Stimulated activated CD4-positive, alpha-beta T cell treated with anti-CD3 and anti-CD28 coated beads, TNF-alpha, amount 100 ng/mL, for 1 hour (primary cell): ENCODE measurements at regions not wholly inside any gene's neighbourhood (a gene's known extent, or its start where the extent isn't known, plus 50 kb on each side); places are given as distances from the start of the nearest gene placed in this dataset.

Experiments
- DNase-seq, 3 donors: peaks; one replicate each; pipeline ENCODE4 v3.0.0-alpha.2; 2020; ENCODE audit warnings: low read depth in 3 of 3, low spot score in 1 of 3

- DNase-seq: no peak
These were observed 178.0 kb downstream of the PRDM2 start for GRCh38 chr1:13878021-13878420.

- no peak for DNase-seq
These were observed 178.5 kb downstream of the PRDM2 start for GRCh38 chr1:13878451-13878850.

- no peak for DNase-seq
These were observed 181.5 kb downstream of the PRDM2 start for GRCh38 chr1:13881385-13882088.

GRCh38 chr1:13888351-13888986 is 188.5 kb downstream of the PRDM2 start:
- DNase-seq: no peak

GRCh38 chr1:13889495-13889894 is 189.5 kb downstream of the PRDM2 start:
- no peak for DNase-seq

- DNase-seq: no peak
These were observed 190.8 kb downstream of the PRDM2 start for GRCh38 chr1:13890766-13891165.

- no peak for DNase-seq
These were observed 192.2 kb downstream of the PRDM2 start for GRCh38 chr1:13892198-13892597.

GRCh38 chr1:13892671-13893325 is 192.8 kb downstream of the PRDM2 start:
- no peak for DNase-seq

GRCh38 chr1:13893409-13893821 is 193.4 kb downstream of the PRDM2 start:
- no peak for DNase-seq

- DNase-seq: no peak
These were observed 196.9 kb downstream of the PRDM2 start for GRCh38 chr1:13896932-13897331.

GRCh38 chr1:13898406-13898805 is 198.4 kb downstream of the PRDM2 start:
- no peak for DNase-seq

GRCh38 chr1:13899856-13900255 is 199.9 kb downstream of the PRDM2 start:
- DNase-seq: no peak

- no peak for DNase-seq
These were observed 200.6 kb downstream of the PRDM2 start for GRCh38 chr1:13900583-13900982.

- DNase-seq: no peak
These were observed 201.1 kb downstream of the PRDM2 start for GRCh38 chr1:13901039-13901438.

- DNase-seq: no peak
These were observed 201.6 kb downstream of the PRDM2 start for GRCh38 chr1:13901597-13901996.

- no peak for DNase-seq
These were observed 208.1 kb downstream of the PRDM2 start for GRCh38 chr1:13908128-13908527.

- DNase-seq: no peak
These were observed 212.0 kb downstream of the PRDM2 start for GRCh38 chr1:13911697-13912619.

GRCh38 chr1:13913396-13913795 is 213.4 kb downstream of the PRDM2 start:
- DNase-seq: no peak

GRCh38 chr1:13916530-13916929 is 216.5 kb downstream of the PRDM2 start:
- no peak for DNase-seq

- no peak for DNase-seq
These were observed 217.6 kb downstream of the PRDM2 start for GRCh38 chr1:13917607-13918006.

- no peak for DNase-seq
These were observed 218.9 kb downstream of the PRDM2 start for GRCh38 chr1:13918862-13919261.
